KG1 (cell line): ENCODE measurements at regions not wholly inside any gene's neighbourhood (a gene's known extent, or its start where the extent isn't known, plus 50 kb on each side); places are given as distances from the start of the nearest gene placed in this dataset.

ENCODE experiments used
- DNase-seq: peaks from one replicate; lab custom pipeline; 2025; lab: John Stamatoyannopoulos, UW

DNA sequence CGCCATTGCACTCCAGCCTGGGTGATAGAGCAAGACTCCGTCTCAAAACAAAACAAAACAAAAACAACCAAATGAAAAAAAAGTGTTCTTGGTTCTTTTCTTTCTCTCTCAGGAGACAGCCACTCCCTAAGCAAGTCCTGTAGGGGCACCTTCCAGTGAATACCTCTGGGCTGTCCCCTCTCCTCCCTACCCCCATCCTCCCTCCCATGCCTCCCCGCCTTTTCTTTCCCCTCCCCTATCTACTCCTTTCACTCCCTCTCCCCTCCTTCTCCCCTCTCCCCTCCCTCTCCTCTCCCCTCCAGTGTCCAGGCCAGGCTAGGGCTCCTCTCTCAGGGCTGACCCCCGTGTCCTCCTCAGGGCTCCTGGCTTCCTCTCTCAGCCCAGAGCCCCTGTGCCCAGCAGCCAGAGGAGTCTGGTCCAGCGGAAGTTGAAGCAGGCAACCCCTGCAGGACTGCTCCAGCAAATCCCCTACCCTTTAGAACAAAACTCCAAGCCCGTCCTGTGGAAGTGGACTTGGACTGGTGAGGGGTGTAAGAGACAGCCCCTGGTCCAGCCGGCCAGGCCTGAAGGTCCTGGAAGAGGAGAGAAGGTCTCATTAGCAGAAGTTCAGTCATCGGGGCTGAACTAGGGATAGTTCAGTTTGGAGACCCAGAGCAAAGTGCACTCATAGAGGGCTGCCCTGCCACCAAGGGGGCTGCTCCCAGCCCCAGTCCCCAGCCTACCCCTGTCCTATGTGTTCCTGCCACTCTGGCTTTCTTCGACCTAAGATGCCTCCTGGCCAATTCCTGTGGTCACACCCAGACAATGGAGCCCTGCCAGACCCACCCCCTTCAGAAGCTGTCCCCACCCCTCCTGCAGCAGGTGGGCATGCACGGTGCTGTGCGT is 79.8 kb upstream of the IQSEC1 start:
- no peak for DNase-seq

DNA sequence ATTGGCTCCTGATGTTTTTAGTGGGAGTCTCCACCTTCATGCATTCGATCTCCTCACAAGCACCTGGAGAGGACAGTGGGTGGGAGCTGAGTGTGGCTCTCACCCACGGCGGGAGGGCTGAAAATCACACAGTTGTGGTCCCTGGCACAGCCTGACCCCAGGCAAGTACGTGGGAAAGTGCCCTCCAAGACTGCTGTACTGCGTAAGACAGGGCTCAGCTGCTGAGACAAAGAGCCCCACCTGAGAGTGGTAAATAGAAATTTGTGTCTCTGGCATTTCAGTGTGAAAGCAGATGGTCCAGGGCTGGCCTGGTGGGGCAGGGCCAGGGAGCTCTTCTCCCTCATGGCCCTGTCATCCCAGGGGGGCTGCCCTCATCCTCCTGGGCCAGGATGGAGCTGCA is 77.4 kb upstream of the IQSEC1 start:
- no peak for DNase-seq

DNA sequence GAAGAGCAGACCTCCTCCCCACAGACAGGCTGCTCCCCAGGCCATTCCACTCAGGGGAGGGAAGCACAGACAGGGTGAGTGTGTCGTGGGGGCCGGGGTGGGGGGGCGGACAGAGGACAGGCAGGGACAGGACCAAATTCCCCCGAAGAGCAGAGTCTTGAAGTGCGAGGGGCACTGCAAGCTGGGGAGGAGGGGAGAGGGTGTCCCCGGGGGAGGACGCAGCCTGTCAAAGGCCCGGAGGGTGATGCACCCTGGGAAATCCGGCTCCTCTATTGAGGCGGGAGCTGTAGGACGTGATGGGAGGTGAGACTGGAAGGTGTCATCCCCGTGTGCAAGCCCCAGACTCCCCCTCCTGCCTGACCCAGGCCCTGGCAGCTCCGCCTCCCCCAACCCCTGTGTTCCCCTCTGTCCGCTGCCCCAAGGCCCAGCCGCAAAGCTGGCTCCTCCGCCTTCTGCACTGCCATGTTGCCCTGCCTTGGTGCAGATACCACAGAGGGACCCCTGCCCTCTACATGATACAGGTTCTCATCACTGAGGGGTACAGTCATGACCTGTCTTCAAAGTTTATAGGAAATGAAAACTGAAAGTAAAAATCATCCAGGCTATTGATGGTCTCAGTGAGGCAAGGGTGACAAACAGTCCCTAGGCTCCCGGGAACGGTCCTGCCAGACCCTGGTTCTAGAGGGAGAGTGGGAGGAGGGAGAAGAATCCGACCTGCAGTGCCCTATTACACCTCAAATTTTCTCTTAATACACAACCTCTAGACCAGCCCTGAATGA is 76.3 kb upstream of the IQSEC1 start:
- no peak for DNase-seq

DNA sequence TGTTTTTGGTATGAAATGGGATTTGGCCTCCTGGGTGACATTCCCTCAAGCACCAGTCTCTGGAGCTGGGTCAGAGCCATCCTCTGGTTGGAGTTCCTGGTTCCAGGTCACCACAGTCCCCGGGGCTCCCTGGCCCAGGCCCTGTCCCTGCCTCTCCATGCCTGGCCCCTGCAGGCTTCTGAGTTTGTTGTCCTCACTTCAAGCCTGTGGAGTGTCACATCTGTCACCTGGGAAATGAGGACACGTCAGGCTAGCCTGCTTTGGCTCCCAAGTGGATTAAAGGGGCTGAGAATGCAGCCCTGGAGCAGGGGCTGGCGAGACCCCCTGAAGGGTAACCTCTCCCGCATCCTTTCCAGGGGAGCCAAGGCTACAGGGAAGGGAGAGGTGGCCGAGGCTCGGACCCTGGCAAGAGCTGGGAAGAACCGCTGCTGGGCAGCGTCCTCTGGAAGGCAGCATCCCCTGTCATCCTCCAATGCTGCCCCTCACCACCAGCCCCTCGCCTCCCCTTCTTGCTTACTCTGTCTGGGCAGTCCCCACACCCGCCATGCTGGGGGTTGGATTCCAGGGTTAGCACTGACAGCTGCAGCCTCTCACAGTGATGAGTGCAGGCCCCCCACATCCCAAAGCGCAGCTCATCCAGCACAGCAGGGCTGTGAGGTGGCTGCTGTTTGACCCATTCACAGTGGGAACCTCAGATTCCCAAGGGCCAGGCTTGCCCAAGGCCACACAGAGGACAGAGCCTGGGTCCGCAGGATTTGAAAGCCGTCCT is 75.5 kb upstream of the IQSEC1 start:
- no peak for DNase-seq

DNA sequence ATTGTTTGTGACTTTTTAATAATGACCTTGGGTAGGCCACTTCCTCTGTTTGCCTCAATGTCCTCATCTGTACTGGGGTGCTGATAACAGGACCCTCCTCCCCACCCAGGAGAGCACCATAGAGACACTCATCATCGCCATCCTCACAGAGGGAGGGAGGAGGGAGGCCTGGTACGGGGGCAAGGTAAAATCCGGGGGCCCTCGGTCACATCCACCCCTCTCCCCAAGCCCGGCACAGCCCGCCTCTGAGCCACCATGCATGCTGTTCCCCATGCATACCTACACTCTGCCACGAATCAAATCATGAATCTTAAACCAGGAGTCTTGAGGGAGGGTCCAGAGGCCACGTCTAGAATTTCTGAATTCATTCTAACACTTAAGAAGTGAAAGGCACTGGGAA is 74.9 kb upstream of the IQSEC1 start:
- DNase-seq: no peak

DNA sequence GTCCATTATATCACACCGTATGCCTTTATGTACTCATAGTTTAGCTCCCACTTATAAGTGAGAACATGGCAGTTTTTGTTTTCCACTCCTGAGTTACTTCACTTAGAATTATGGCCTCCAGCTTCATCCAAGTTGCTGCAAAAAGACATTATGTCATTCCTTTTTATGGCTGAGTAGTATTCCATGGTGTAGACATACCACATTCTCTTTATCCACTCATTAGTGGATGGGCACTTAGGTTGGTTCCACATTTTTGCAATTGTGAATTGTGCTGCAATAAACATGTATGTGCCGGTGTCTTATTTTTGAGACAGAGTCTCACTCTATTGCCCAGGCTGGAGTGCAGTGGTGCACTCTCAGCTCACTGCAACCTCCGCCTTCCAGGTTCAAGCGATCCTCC is 74.1 kb upstream of the IQSEC1 start:
- DNase-seq: no peak

DNA sequence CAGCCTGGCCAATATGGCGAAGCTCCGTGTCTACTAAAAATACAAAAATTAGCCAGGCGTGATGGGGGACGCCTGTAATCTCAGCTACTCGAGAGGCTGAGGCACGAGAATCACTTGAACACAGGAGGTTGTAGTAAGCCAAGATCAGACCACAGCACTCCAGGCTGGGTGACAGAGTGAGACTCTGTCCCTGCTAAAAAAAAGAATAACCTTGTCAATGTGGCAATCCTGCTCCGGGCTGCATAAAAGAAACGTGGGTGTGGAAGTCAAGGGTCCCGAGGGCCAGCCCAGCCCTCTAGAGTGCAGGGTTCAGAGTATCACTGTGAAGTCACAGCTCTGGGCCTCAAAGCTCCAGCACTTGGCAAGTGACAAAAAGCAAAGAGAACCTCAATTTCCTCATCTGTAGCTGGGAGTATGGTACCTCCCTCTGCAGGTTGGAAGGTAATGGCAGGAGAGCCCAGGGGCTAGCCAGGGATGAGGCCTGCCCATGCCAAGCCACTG is 73.5 kb upstream of the IQSEC1 start:
- DNase-seq: no peak

DNA sequence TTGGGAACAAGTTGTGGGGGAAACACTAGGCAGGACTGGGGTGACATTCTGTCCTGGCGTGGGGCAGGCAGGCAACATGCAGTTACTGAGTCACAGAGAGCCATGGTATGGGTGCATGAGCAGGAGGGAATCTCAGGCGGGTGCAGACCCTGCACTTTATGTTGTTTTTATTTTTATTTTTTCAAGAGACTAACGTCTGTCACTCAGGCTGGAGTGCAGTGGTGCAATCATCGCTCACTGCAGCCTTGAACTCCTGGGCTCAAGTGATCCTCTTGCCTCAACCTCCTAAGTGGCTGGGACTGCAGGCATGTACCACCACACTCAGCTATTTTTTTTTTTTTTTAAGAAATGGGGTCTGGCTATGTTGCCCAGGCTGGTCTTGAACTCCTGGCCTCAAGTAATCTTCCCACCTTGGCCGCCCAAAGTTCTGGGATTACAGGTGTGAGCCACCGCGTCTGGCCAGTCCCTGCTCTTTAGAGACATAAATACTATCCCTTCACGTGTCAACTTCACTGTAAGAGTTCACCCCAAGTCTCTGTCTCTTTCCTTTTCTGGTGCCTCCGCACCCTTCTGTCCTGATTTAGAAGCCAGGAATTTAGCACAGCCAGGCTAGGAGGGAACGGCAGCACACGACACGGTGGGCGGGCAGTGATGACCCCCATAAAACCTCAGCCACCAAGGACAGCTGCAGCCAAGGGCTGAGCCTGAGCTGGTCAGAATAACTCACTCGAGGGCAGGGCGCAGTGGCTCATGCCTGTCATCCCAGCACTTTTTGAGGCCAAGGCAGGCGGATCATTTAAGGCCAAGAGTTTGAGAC is 72.8 kb upstream of the IQSEC1 start:
- DNase-seq: no peak

DNA sequence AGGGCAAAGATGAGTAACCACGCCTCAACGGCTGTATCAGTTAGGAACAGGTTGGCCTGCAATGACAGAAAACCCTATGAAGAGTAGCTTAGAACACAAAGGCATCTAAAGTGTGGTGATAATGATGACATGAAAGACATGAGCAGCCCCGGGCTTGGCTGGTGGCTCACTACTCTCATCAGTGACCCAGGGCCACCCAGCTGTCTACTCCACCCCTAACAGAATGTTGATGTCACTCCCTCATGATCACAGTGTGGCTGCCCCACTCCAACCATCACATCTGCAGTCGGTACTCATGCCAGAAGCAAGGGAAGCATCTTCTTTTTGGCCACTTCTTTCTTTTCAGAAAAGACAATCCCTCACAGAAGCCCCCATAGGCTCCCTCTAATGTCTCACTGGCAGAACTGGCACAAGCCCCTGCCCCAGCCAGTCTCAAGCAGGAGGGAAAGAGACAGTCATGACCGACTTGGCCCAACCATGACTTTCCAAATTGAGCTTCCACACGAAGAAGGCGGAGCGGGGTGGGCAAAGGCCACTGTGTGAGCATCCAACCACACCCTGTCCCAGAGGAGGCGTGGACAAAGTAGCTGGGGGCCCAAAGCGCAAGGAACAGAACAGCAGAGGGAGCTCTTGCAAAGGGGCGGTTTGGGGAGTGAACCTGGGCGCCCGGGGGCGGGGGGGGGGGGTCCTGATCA is 72.0 kb upstream of the IQSEC1 start:
- no peak for DNase-seq

DNA sequence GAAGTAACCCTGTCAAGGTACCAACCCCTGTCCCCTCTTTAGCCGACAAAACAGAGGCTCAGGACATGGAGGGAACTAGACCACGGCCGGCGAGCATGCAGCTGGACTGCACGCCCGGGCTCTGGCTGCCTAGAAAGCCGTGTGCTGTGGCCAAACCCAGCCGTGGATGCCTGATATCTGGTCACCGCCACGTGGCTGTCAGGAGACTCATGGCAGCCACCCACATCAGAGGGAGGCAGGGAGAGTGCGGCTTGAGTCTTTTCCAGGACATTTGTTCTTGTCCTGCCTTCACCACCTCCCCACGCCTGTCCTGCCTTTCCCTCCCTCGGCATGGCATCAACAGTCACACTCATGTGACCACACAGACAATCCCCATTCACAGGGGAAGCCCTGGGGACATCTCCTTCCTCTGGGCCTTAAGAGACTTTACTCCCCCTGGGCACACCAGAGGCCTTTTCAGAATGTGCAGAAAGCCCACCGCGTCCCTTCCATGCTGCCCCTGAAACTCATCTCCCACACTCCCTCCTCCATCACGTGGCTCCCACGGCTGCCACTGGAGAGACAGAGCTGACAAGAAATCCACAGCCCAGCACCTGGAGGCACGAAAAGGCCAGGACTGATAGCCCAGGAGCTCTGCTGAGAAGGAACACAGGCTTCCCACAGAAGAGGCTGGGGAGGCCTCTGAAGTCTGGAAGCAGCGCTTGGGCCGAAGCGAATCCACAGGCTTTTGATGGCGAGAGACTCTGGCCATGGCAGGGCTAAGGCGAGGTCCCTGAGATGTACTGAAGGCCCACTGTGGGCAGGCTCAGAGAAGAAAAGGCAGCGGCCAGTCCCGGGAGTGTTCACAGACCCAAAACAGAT is 71.2 kb upstream of the IQSEC1 start:
- no peak for DNase-seq

DNA sequence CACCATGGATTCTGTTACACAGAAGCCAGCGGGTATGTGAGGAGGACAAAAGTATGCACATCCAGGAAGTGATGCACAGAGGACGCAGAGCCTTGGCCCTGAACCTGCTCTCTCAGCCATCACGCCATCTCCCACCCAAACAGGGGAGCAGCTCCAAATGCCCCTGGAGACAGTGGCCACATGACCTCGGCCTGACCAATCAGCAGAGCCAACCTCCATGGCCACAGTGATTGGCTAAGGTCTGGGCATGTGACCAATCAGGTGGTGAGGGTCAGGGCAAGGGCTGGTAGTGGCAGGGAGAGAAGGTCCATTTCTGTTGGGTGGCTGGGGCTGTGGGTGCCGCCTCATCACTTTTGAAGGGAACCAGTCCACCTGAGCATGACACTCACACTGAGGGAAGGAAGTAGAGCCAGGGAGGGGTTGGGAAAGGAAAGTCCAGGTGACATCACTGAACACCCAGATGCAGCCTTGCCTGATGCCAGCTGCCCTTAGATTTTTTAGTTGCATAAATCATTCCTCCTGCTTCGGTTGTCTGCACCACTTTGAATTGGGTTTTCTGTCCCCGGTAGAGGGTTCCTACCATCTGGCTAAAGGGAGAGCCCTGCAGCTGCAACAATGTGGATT is 70.3 kb upstream of the IQSEC1 start:
- no peak for DNase-seq

DNA sequence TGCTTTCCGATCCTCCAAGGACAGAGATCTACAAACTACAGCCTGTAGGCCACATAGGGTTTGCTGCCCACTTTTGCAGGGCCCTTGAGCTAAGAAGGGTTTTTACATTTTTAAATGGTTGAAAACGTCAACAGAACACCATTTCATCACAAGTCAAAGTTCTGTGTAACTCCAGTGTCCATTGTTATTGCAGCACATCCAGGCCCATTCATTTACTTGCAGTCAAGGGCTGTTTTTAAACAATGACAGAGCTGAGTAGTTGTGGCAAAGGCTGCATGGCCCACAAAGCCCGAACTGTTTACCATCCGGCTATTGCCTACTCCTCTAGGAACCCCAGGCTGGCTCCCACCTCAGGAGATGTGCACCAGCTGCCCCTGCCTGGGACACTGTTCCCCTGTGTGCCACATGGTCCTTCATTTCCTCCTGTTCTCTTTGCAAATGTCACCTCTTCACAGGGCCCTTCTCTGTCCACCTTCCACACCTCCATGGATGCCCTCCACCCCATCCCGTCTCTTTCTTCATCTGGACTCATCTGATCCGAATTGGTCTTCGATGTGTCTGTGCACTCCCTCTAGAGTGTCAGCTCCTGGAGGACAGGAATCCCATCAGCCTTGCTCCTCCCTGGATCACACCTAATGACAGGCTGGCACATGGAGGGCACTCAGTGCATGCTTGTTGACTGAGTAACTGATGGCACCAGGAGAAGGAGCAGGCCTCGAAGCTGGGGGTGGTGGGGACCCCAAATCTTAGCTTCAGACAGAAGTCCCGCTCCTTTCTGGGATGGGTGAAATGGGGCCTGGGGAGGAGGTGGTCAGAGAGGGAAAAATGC is 69.5 kb upstream of the IQSEC1 start:
- no peak for DNase-seq

DNA sequence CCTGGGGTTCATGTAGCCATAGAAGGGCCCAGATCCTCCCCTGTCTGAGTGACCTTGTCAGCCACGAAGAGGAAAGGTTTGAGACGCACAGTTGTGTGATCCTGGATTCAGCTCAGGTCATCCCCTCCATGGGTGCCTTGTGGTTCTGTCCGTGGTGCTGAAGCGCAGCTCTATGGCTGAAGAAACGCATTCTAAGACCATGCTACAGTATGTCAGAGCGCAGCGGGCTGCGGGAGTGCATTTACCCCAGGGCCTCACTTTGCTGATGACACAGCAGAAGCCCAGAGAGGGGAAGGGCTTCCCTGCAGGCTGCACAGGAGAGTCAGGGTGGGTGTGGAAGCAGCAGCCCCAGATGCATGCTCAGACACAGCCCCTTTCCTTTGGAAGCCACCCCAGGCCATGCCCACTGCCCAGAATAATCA is 68.8 kb upstream of the IQSEC1 start:
- no peak for DNase-seq

DNA sequence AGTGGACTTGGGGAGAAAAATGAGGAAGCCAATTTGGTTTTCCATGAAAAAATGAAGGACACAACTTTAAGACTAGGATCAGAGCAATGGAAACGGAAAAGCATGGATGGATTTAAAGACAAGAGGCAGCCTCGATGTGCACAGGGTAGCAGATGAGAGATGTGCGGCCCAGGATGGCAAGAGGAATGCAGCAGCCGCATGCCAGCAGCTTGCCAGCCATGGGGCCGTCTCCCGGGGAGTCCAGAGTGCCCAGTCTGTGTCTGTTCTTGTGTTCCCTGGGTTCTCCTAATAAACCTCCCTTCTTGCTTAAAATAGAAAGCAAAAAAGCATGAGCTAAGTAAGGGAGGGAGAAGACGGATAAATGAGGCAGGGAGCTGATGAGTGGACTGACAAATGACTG is 68.0 kb upstream of the IQSEC1 start:
- DNase-seq: no peak

DNA sequence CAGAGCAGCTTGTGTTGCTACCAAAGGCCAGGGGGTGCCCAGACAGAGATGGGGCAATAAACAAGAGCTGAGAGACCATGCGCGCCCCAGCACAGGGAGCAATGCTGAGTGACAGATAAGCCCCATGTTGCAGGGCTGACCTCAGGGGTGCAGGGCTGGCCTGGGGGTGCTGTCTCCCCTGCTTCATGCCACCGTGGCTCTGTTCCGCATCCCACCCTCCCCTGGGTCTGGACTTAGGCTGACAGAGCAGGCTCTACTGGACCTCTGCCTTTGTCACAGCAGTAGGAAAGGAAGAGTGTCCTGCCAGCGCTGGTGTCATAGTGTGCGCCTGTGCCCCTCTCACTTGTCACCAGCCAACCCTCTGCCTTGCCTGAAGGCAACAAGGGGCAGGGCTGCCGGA is 67.4 kb upstream of the IQSEC1 start:
- no peak for DNase-seq

DNA sequence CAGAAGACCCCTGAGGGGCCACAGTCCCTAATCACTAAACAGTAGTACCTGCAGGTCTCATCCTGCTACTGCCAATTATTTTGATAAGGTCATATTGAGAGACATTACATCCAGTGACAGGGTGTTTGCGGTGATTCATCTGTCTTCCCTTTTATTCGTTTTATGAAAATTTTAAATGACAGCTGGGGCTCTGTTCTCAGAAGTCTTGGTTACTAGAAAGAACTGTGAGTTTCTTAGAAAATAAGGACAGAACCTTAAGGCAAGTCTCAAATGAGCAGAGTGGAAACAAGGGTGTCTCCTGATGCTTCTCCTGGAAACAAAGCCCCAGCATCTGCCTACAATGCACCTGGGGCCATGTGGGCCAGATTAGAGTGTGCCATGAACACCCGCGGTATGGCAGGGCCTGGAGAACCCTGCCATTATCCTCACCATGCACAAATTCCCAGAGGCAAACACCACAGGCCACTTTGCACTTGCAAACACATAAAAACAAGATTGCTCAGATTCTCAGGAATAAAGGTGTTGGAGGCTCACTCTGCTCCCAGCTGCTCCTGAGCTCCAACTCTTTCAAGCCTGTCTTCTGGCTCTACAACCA is 66.3 kb upstream of the IQSEC1 start:
- DNase-seq: no peak

DNA sequence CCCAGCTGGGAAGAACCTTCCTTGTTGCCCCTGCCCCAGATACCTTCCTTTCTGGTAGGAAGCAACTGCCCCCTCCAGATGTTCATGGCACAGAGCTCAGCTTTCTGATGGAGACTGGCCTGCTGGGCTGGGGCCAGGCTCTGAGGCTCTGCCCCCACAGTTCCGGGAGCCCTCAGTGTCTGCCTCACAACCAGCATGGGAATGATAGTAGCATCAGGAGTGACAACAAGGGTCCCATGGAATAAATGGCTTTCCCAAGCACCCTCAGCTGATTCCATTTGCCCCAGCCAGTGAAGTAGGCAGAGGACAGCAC is 65.6 kb upstream of the IQSEC1 start:
- DNase-seq: no peak
